Kidney (tissue), 13 donors: ENCODE measurements at regions not wholly inside any gene's neighbourhood (a gene's known extent, or its start where the extent isn't known, plus 50 kb on each side); places are given as distances from the start of the nearest gene placed in this dataset.
A peak's percentile ranks its signal among the peaks of the same experiment; 100 is the strongest.

Source experiments
- DNase-seq, 5 donors: peaks; one replicate each; pipeline ENCODE4 v3.0.0-alpha.2; 2013 to 2020
- FAIRE-seq: peaks from 2 replicates; lab custom pipeline; 2012; peaks lifted over from hg19 to GRCh38; lab: Jason Lieb, UNC
- H3K27ac ChIP-seq, 2 donors: one replicate each; pipeline ENCODE4 v1.7.0; 2013; ENCODE audit warnings: low read depth in 2 of 2, low read length in 2 of 2, inconsistent platforms in 1 of 2
- H3K27me3 ChIP-seq: one replicate; pipeline ENCODE4 v1.7.1; 2013; ENCODE audit warnings: low read length, inconsistent platforms; ENCODE audit not compliant: control insufficient read depth, insufficient read depth
- H3K36me3 ChIP-seq, 3 donors: one replicate each; pipeline versions ENCODE4 v1.7.0 to v1.7.1; 2013; ENCODE audit warnings: low read length in 3 of 3, control low read depth in 1 of 3, inconsistent platforms in 1 of 3; ENCODE audit not compliant: insufficient read depth in 3 of 3, control insufficient read depth in 2 of 3
- H3K4me1 ChIP-seq, 3 donors: one replicate each; pipeline versions ENCODE4 v1.7.0 to v1.7.1; 2013; ENCODE audit warnings: low read length in 3 of 3, inconsistent platforms in 1 of 3, low read depth in 1 of 3; ENCODE audit not compliant: control insufficient read depth in 2 of 3, insufficient read depth in 2 of 3
- H3K4me3 ChIP-seq, 3 donors: one replicate each; pipeline versions ENCODE4 v1.7.0 to v1.8.1; 2013; ENCODE audit warnings: low read length in 3 of 3, control low read depth in 1 of 3, inconsistent platforms in 1 of 3
- H3K9ac ChIP-seq, 3 donors: one replicate each; pipeline versions ENCODE4 v1.7.0 to v1.7.1; 2013; ENCODE audit warnings: low read length in 3 of 3, control low read depth in 1 of 3, inconsistent platforms in 1 of 3
- H3K9me3 ChIP-seq, 3 donors: one replicate each; pipeline versions ENCODE4 v1.7.0 to v1.7.1; 2013; ENCODE audit warnings: low read length in 3 of 3, control low read depth in 1 of 3, inconsistent platforms in 1 of 3; ENCODE audit not compliant: control insufficient read depth in 2 of 3, insufficient read depth in 1 of 3
- intact Hi-C: fragments of 100-400 bp; cut with DNase I; formaldehyde crosslinking; loops from one replicate; pipeline ENCODE4 v1.11.1; 2022
- TF ChIP-seq, protein P1 (sequence below): IDR thresholded peaks from 3 replicates; pipeline ENCODE4 v1.5.1; 2012; ENCODE audit warnings: mild to moderate bottlenecking, moderate library complexity, borderline replicate concordance; ENCODE audit not compliant: insufficient read depth; ENCODE audit errors: extremely low read depth
- donor health status: control.
- donor health status: control.
- donor health status: control.
- donor health status: control.
- donor health status: control.
- donor health status: DM: yes; HTN: yes; CAD: no.
- donor health status: Normal renal cell carcinoma (clear cell type).

DNA sequence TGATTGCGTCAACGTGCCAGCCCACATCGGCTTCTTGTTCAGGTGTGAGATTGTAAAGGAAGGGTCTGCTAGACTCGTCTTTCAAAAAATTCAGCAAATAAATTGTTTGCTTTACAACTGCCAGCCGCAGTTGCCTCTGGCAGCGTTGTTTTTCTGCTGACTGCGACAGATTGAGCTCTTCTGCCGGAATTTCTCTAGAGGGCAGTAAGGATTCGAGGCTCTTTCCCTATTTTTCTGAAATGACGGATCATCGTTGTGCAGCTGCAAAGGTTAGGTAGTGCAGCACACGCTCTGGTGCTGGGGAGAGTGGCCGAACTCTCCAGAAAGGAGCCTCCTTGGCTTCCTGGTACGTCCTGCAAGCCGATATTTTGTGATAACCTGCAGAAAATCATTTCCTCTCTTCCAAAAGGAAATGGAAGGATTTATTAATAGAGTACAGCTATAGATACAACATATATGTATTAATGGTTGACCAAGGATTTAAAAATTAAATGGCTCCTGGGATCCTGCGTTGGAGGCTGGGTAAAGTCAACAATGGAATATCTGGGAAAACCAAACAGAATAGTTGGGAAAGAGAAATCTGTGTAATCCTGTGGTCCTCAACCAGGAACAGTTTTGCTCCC, 121.9 kb upstream of the ZFP64 start:
- Histone ChIP-seq H3K9ac (no peak overlapping the region), H3K36me3 (no peaks in the 10 kb centered on the region), H3K27ac (no peak overlapping the region), H3K4me1 (no peaks in the 10 kb centered on the region), H3K27me3 (no peaks in the 10 kb centered on the region), H3K9me3 (peaks cover 0 to 3% (median 0%) of the 10 kb centered on the region in 3 donors), H3K4me3 (peak overlapping the region in 1 of 3 donors; percentile 14)
- intact Hi-C loops = no loop called here
- TF ChIP-seq, protein P1, sequence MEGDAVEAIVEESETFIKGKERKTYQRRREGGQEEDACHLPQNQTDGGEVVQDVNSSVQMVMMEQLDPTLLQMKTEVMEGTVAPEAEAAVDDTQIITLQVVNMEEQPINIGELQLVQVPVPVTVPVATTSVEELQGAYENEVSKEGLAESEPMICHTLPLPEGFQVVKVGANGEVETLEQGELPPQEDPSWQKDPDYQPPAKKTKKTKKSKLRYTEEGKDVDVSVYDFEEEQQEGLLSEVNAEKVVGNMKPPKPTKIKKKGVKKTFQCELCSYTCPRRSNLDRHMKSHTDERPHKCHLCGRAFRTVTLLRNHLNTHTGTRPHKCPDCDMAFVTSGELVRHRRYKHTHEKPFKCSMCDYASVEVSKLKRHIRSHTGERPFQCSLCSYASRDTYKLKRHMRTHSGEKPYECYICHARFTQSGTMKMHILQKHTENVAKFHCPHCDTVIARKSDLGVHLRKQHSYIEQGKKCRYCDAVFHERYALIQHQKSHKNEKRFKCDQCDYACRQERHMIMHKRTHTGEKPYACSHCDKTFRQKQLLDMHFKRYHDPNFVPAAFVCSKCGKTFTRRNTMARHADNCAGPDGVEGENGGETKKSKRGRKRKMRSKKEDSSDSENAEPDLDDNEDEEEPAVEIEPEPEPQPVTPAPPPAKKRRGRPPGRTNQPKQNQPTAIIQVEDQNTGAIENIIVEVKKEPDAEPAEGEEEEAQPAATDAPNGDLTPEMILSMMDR = peak; percentile 24
- FAIRE-seq = no peak
- DNase-seq = peak in 4 of 5 donors; percentile 44 to 84 (median 60)

DNA sequence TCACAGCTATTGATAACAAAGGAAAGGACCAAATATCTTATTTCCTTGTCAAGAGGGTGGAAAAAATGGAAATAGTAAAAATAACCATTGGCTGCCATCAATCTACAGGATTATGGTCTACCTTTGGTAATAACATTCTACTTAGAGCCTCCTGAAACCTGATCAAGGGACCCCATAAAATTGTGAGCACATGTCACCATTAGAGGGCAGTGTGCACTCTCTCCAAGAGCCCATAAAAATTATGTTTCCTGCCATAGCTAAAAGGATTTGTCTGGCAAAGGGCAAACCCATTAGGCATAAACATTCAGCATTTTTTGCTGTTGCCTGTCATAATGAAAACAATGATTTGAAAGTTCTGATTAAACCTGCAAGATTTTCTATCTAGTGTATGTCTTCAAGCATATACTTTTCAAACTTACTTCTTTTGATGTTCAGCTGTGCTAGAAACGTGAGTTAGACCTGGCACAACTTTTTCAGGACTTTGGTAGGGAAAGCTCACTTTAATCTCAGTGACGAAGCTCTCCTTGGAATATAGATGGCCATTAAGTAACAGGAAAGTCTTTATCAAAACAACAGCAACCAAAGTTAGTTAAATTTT, 120.7 kb upstream of the ZFP64 start:
- FAIRE-seq (no peak), DNase-seq (peak in 4 of 5 donors; percentile 45 to 86 (median 75))
- TF ChIP-seq, protein P1 = peak; percentile 57
- Histone ChIP-seq H3K36me3 (no peaks in the 10 kb centered on the region), H3K27me3 (no peaks in the 10 kb centered on the region), H3K9ac (no peak overlapping the region), H3K4me1 (no peaks in the 10 kb centered on the region), H3K4me3 (no peak overlapping the region), H3K9me3 (peaks cover 0 to 3% (median 0%) of the 10 kb centered on the region in 3 donors), H3K27ac (no peak overlapping the region)
- intact Hi-C loops = no loop called here

DNA sequence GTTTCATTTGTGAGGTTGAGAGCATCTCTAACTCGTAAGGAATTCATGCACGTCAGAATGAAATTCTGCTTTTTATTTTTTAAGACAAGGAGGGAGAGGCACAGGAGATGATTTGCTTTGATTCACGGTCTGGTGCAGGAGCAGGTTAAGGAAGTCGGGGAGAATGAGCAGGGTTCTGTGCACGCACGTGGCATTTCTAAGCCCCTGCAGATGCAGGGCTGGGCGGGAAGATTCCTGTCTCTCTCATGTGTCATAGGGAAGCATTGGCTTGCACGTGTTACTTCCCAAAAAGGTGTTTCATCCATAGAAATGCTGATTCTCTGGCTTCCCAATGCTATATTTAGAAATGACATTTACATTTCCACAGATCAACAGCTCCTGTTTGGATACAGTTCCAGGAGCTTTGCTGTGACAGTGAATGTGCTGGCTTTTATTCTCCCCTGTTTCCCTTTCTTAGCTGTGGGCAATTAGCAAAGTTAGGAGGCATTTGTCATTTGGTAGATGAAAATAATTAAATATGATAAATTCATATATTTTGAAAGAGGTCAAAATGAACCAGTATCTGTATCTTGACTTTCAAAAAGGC, 119.7 kb upstream of the ZFP64 start:
- no peak overlapping the region for H3K27ac ChIP-seq
- no peaks in the 10 kb centered on the region for H3K36me3 ChIP-seq
- H3K9ac ChIP-seq = no peak overlapping the region
- DNase-seq (no peak), FAIRE-seq (no peak)
- H3K9me3 ChIP-seq = no peaks in the 10 kb centered on the region
- intact Hi-C loops = no loop called here
- H3K27me3 ChIP-seq = no peaks in the 10 kb centered on the region
- H3K4me3 ChIP-seq = no peak overlapping the region
- TF ChIP-seq, protein P1 = no peak
- no peaks in the 10 kb centered on the region for H3K4me1 ChIP-seq
